ENCODE measurements at regions not wholly inside any gene's neighbourhood (a gene's known extent, or its start where the extent isn't known, plus 50 kb on each side); places are given as distances from the start of the nearest gene placed in this dataset.

- H3K4me3 ChIP-seq (ENCODE audit: low read length), result no peak overlapping the region
- DNase-seq (ENCODE audit: low read depth), result no peak
- TF ChIP-seq CTCF (conservative IDR thresholded peaks at IDR 0.05; ENCODE audit: low read depth, low read length), result no peak
These were observed 435.7 kb upstream of the CADM1 start for GRCh38 chr11:115939731-115940421.

GRCh38 chr11:115939104-115939730 is 435.0 kb upstream of the CADM1 start:
- H3K4me3 ChIP-seq (ENCODE audit: low read length), result no peak overlapping the region
- DNase-seq (ENCODE audit: low read depth), result no peak
- no peak for TF ChIP-seq CTCF (conservative IDR thresholded peaks at IDR 0.05; ENCODE audit: low read depth, low read length)

- TF ChIP-seq CTCF (conservative IDR thresholded peaks at IDR 0.05; ENCODE audit: low read depth, low read length), result no peak
- no peak overlapping the region for H3K4me3 ChIP-seq (ENCODE audit: low read length)
- DNase-seq (ENCODE audit: low read depth), result no peak
These were observed 429.3 kb upstream of the CADM1 start for GRCh38 chr11:115933564-115933963.

- TF ChIP-seq CTCF (conservative IDR thresholded peaks at IDR 0.05; ENCODE audit: low read depth, low read length), result no peak
- no peak overlapping the region for H3K4me3 ChIP-seq (ENCODE audit: low read length)
- DNase-seq (ENCODE audit: low read depth), result no peak
These were observed 427.4 kb upstream of the CADM1 start for GRCh38 chr11:115931548-115932083.

- DNase-seq (ENCODE audit: low read depth), result no peak
- no peak overlapping the region for H3K4me3 ChIP-seq (ENCODE audit: low read length)
- TF ChIP-seq CTCF (conservative IDR thresholded peaks at IDR 0.05; ENCODE audit: low read depth, low read length), result no peak
These were observed 426.8 kb upstream of the CADM1 start for GRCh38 chr11:115930886-115931547.

GRCh38 chr11:115930291-115930690 is 426.1 kb upstream of the CADM1 start:
- no peak for DNase-seq (ENCODE audit: low read depth)
- TF ChIP-seq CTCF (conservative IDR thresholded peaks at IDR 0.05; ENCODE audit: low read depth, low read length), result no peak
- H3K4me3 ChIP-seq (ENCODE audit: low read length), result no peak overlapping the region

All from retinal pigment epithelial cell (primary cell).